HG02885 (cell line): ENCODE measurements at regions not wholly inside any gene's neighbourhood (a gene's known extent, or its start where the extent isn't known, plus 50 kb on each side); places are given as distances from the start of the nearest gene placed in this dataset.

Experiments used
- ATAC-seq: cut with Tn5 transposase; IDR thresholded peaks from one replicate; pipeline ENCODE4 v1.9.1; 2021; ENCODE audit warnings: mild to moderate bottlenecking; ENCODE audit not compliant: unreplicated experiment, poor library complexity

GRCh38 chr22:47236161-47236560 is 473.7 kb downstream of the TBC1D22A start:
- ATAC-seq, result no peak

- ATAC-seq, result no peak
Observed at GRCh38 chr22:47233316-47234243, 471.1 kb downstream of the TBC1D22A start.

GRCh38 chr22:47232753-47233152 is 470.3 kb downstream of the TBC1D22A start:
- no peak for ATAC-seq

GRCh38 chr22:47232197-47232596 is 469.7 kb downstream of the TBC1D22A start:
- ATAC-seq, result no peak

- no peak for ATAC-seq
Observed at GRCh38 chr22:47231759-47232158, 469.3 kb downstream of the TBC1D22A start.

- ATAC-seq, result no peak
Observed at GRCh38 chr22:47230741-47231140, 468.3 kb downstream of the TBC1D22A start.

GRCh38 chr22:47230251-47230650 is 467.8 kb downstream of the TBC1D22A start:
- ATAC-seq, result no peak

GRCh38 chr22:47228767-47229166 is 466.3 kb downstream of the TBC1D22A start:
- no peak for ATAC-seq

- ATAC-seq, result no peak
Observed at GRCh38 chr22:47225931-47226633, 463.6 kb downstream of the TBC1D22A start.

GRCh38 chr22:47225080-47225930 is 462.9 kb downstream of the TBC1D22A start:
- ATAC-seq, result no peak
